H4 (cell line): ENCODE measurements at regions not wholly inside any gene's neighbourhood (a gene's known extent, or its start where the extent isn't known, plus 50 kb on each side); places are given as distances from the start of the nearest gene placed in this dataset.
A peak's percentile ranks its signal among the peaks of the same experiment; 100 is the strongest.

Experiments used
- DNase-seq: peaks from one replicate; pipeline ENCODE4 v3.0.0-alpha.2; 2015; ENCODE audit warnings: low spot score

DNA sequence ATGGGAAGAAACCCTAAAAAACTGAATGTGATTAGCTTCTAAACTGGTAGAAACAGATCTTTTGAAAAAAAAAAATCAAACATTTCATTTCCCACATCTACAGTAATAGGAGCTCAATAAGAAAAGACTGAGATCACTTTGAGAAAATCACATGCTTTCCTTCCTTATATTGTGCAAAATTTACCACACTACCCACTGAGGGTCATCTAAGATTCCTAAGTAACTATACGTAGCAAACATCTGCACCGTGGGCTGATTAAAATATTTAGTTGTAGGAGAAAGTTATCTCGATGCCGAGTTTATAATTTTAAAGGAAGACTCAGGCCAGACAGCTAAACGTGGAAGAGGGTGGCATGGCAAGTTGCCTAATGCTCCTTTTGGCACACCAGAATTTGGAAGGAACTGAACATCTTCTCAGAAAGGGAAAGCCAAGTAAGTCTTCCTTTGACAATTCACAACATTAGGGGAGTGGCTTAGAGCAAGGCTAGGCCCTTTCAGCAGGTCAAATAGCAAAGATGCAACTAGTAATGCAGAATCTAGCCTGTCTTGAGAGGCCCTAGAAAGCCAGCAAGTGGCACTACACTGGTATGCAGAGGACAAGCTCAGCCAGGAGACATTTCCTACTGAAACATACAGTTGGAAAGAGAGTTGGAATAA, 128.0 kb downstream of the TMA16 start:
- no peak for DNase-seq

DNA sequence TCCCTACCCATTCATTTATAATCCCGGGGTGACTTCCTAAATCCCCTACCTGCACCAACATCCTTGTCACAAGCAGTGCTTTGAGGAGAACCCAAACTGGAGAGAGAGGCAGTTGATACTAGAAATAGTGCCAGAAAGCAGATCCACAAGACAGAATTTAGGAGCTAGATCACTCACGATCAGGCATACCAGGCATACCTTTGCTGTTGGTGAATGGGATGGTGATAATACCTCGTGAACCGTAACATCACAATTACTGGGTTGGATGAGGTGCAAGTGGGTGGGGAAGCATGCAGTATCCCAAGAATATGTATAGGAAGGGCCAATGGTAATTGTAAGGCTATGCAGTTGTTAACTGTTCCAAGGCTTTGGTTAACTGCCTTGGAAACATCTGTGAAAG, 129.3 kb downstream of the TMA16 start:
- DNase-seq = no peak

DNA sequence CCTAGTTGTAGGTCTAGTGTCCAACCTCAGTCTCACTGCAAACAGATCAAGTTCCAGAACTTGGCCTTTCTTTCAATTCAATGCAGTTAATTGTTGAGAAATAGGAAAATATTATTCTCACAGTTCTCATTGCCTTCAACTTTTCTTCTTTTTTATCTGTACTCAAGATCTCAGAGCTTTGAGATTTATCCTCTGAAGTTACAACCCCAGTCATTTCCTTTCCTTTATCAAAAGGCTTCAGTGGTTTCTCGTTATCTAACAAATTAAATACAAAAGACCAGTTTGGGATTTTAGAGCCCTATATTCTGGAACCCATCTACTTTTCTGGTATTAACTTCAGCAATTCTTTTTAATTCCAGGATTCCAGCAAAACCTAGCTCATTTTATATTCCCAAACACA, 130.2 kb downstream of the TMA16 start:
- no peak for DNase-seq

DNA sequence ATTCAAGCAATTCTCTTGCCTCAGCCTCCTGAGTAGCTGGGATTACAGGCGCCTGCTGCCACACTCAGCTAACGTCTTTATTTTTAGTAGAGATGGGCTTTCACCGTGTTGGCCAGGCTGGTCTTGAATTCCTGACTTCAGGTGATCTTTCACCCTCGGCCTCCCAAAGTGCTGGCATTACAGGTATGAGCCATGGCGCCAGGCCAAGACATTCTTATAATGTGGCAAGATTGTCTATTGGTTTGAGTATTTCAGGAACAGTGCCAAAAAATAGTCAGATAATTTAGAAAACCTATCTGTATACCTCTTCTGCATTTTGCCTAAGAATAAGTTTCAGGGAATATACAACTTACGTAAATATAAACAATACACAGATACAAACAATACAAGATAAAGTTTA, 136.8 kb downstream of the TMA16 start:
- DNase-seq = no peak

DNA sequence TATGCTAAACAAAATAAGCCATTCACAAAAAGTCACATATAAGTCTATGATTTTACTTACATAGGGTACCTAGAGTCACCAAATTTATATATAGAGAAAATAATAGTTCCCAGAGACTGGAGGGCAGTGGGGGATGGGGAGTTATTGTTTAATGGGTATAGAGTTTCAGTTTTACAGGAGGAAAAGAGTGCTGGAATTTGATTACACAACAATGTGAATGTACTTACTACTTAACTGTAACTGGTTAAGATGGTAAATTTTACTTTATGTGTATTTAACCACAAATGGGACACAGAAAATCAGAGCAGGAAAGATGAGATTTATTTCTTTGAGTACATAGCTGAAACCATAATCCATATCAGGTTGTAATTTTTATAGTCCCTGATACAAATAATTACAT, 144.4 kb downstream of the TMA16 start:
- no peak for DNase-seq

DNA sequence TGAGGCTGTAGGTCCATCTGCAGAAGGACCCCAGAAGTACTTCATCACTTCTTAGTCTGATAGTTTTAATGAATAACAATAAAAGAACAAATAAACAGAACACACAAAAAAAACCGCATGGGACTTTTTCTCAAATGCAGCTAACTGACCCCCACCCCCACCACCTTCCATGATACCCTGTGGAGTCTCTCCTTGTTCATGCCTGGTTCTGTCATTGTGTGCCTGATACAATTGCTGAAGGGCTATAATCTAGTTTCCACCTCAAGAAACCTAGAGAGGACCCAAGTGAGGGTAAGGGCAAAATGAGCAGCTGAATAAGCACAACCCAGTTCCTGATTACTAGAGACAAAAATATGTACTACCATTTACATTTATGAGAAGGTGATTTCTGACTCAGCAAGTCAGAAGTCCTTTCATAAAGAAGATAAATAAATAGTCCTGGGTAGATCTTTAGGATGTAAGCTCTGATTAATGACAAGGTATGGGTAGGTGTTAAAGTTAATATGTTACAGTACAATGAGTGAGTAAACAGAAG, 155.1 kb downstream of the TMA16 start:
- DNase-seq = no peak

DNA sequence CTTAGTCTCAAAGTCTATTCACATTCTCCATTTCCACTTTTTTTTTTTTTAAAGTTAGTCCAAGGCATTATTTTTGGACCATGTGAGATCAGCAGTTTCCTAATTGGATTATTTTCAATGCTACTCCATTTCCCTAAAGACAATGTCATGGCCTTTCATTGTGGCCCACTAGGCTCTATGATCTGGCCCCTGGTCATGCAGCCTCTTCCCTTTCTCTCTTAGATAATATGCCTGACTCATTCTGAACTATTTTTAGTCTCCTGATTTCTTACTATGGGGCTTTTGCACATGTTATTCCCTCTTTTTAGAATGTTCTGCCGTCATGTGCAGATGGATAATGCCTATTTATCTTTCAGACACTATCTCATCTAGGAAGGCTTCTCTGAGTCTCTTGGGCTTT, 157.3 kb downstream of the TMA16 start:
- DNase-seq = no peak

DNA sequence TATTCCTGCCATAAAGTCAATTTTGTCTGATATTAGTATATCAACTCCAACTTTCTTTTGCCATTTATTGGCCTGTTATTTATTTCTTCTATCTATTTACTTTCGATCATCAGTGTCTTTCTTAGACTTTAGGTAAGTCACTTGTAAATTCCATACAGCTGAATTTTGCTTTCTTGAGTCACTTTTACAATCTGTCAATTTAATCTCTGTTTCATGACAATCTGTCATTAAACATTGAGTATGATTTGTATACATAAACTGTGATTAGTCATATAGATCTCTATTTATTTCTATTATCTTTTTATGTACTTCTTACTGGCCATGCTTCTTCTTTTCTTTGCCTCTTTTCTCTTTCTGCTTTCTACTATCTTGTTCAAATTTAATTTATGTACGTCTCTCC, 160.1 kb downstream of the TMA16 start:
- DNase-seq = no peak

DNA sequence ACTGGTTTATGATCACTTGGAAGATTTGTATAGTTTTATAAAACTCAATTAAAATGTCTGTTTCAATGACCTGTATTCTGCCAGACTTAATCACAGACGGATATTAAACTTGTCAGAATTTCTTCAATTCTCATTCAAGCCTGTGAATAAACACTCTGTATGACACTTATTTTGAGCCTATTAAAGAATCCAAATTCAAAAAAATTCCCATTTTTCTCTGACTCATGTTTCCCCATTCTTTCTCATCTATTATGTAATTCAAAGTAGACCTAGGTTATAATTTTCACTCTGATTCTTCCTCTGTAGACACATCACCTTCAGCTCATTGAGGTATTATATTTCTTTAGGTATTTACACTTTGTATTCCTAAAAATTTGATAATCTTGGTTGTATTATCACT, 166.1 kb downstream of the TMA16 start:
- DNase-seq = no peak

DNA sequence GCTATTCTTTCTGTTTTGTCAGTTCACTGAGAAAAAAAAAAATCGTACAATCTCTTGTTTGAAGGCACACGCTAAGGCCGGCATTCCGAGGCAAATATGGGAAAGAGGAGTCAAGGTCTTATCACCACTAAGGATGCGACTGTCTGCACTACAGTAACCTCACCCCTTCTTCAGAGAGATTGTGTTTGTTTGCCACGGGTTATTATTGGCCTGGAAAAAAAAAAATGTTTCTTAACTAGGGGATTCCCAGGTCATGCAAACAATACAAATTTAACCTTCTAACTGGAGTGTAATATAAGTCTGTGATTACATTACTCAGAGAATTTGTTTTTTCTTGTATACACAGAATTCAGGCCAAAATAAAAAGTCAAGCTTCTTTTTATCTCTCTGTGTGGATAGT, 168.3 kb downstream of the TMA16 start:
- no peak for DNase-seq

DNA sequence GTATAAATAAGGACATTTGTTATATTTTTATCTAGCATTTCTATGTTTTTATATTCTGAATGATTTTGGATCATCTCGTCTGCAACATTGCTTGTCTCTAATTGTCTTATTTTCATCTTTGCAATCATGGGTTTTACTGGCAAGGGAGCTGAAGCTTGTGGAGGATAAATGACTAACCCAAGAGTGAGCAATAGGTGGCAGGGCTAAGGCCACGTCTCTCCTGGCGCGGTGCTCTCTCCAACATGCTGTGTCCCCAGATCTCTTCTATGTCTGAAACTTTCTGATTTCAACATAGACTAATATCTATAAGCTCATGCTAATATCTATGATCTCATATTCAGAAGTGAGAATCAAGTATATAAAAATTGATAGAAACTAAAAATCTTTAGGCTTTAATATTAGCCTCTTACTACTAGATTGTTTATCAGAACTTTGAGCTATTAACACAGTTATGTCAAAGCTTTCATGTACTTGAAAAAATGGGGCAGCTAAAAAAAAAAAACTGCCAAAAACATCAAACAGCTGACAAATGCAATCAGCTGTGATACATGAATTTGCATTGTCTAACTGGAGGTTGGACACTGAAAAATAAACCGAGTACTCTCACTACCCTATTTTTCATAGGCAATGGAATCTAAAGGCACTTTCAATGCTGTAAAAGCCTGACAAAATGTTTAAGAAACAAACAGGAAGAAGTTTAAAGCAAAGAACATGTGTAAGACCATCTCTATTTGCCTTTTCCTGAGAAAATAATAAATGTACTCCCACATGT, 169.2 kb downstream of the TMA16 start:
- DNase-seq = no peak

DNA sequence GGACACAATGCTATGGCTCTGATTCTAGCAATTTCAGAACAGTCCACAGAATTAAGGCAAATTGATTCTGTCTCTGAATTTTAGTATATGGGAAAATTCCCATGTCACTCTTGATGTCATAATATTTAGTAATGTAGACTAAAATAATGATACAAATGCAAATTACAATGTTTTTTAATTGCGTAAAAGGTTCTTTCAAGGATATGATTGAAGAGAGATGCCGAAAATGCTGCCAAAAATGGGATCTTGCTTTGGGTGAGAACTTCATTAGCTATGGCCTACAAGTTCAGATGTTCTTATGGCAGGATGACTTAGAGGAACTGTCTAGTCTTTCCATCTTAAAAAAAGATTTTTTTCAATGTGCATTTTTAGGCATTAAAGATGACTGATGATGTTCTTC, 170.6 kb downstream of the TMA16 start:
- DNase-seq = no peak

DNA sequence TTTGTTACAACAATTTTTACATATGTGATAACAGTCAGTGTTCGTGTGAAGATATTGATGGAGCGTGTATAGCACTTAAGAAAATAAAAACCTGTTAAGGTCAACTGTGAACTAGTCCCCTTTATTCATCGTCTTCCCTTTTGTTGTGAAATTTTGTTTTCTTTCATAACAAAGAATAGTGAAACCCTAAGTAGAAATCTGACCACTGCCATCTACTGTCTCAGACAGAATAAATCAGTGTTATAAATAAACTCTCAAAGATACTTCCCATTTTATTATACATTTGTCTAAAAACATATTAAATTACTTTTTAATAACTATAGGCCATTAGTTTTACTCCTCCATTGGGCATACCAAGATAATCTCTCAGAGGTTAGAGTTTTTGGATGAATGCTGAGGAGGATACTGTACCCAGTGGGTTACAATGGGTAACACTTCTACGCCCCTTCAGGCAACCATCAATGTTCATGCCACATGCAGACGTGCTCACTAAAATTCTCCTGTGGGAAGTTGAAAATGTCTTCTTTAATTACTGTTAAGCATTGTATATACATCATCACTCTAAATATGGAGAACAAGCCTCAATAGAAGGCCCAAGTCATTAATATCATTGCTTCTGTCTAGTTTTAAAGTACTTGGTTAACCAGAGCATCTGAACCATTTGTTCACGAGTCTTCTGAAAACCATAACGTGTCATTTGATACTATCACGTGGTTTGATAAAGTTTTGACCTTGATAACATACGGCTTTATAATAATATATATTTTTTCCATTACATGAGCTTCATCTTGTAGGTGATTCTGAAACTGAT, 171.2 kb downstream of the TMA16 start:
- no peak for DNase-seq

DNA sequence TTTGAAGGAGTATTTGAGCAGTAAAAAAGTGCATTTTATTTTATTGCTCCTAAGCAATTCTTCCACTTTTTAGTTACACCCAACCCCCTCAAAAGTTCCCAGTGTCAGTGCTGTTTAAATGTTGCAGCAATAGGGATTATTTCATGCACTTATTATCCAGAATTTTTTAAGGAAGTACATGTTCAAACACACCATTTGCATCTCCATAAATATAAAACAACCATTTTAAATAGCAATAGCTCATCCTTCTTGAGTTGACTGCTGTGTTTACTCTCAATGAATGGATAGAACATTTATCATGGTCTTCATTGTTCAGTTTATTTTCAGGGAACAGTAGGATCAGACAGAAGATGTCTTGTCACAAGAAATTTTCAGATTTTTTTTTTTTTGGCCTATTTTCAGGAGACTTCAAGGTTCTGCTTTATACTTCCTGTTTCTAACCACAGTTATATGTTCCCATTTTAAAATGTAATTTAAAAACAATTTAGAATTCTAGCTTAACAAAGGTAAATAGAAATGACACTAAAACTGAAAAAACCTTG, 171.9 kb downstream of the TMA16 start:
- no peak for DNase-seq

DNA sequence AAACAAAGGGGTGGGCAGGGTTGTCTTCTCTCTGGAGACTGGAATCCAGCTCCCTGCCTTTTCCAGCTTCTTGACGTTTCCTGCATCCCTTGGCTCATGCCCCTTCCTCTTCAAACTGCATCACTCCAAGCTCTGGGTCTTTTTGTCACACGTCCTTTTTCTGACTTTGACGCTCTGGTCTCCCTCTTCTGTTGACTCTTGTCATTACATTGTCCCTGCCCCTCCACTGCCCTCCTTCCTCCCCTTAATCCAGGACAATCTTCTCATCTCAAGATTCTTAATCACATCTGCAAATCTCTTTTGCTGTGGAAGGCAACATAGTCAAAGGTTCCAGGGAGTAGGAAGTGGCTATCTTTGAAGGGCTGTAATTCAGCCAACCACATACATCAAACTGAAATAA, 178.3 kb downstream of the TMA16 start:
- DNase-seq = no peak

DNA sequence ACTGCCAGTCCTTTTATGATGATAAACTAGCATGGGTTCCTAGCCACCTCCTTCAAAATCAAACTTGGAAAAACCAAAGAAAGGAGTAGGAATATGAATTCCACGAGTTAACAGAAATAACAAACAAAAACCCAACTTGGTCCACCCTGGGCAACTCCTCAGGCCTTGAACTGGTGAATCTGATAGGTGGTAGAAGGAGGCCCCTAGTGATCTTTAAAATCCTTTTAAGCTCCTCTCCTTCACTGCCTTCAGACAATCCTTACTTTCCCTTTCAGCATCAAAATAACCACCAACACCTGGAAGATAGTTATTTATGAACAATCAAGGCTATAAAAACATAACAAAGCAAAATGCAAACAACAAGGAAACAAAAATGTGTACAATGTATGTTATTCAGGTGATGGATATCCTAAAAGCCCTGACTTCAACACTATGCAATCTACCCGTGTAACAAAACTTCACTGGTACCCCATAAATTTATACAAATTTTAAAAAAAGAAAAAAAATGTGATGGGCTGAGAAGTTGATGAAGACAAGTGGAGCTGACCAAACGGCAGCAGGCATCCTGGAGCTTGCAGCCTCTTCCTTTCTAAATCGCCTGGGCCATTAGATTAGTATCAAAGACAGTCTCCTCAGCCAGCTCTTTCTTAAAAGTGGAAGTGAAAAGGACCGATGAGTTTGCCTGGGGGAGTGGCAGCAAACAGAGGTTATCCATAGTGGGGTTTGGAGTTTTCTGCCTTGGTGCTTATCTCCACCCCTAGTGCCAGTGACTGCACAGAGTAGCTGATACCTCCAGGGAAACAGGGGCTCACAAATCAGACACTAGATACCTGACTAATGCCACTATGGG, 179.6 kb downstream of the TMA16 start:
- DNase-seq = no peak

DNA sequence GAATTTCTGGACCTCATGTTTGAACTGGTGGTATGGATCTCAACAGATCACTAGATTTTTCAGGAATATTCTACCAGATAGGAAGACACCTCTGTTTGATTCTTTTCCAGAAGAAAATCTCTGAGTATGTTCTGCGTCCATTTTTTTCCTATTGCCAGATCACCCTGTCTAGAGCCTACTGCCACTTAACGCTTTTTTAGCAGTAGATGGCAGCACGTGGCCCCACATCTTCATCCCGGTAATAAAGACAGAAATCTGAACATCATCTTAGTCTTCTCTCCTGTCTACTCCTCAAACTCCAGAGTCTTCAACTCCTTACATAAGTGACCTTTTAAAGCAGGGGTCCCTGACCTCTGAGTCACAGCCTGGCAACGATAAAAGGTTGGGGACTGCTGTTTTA, 184.7 kb downstream of the TMA16 start:
- DNase-seq = peak; percentile 25

DNA sequence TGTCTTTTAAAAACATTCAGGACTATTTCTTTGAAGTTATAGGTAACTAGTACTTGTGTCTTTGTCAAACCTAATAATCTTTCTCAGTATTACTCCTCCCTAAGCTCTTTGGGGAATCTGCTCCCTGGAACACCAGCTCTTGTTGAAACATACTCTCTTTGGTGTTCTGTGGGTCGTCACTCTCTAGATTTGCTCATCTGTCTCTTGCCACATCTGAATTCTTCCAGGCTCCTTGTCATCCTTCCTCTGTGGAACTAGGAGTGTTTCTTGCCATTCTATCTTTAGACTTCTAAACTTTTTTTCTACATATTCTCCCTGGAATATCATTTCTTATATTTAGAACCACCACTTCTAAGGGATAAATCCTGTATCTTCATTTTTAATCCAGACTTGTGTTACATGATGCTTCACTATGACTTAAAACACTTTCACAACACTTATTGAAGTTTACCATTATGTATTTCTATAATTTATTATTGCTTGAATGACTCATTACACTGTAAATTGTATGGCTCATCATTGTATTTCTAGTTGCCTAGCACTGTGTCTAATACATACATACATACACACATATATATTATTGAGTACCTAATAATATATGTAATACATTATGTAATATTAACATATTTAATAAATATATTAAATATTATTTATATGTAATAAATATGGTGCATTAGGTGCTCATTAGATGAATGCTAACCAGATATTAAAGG, 186.1 kb downstream of the TMA16 start:
- DNase-seq = no peak

DNA sequence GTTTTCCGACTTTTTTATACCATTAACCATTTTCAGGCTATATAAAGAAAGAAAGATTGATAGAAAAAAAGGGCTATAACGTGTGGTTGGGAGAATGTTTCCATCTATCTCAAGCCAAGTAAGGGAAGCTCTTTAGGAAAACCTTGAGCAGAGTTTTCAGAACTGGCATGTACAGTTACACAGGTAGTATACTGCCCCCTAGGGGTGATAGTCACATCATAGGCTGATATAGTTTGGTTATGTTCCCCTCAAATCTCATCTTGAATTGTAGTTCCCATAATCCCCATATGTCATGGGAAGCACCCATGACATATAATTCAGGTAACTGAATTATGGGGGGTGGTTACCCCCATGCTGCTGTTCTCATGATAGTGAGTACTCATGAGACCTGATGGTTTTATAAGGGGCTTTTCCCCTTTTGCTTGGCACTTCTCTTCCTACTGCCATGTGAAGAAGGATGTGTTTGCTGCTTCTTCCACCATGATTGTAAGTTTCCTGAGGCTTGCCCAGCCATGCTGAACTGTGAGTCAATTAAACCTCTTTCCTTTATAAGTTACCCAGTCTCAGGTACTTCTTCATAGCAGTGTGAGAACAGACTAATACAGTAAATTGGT, 186.8 kb downstream of the TMA16 start:
- DNase-seq = peak; percentile 25

DNA sequence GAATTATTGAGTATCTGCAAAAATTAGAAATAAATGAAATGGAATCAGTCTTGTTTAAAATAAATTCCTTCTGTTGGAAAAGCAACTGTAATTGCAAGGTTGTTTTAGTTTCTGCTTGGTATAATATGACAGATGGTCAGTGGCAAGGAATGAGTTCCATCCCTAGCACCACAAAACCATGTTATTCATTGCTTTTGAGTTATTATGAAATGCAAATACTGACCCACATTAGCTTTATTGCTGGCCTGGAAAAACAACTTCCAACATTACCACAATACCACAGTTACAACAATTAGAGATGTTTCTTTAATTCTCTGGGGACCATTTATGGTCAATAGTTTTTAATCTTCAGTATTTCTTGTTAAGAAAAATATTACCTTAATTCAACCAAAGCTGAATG, 194.4 kb downstream of the TMA16 start:
- no peak for DNase-seq
